ENCODE measurements at regions not wholly inside any gene's neighbourhood (a gene's known extent, or its start where the extent isn't known, plus 50 kb on each side); places are given as distances from the start of the nearest gene placed in this dataset.

GRCh38 chr5:174159327-174160114, 114.0 kb downstream of the NSG2 start:
- H3K36me3 Mint-ChIP-seq (ENCODE audit: low read depth) = peaks cover 2% of the 10 kb centered on the region

GRCh38 chr5:174165406-174165805, 119.9 kb downstream of the NSG2 start:
- H3K36me3 Mint-ChIP-seq (ENCODE audit: low read depth) = no peaks in the 10 kb centered on the region
- H3K4me1 Mint-ChIP-seq = peaks cover 11% of the 10 kb centered on the region
- H3K9me3 Mint-ChIP-seq = no peaks in the 10 kb centered on the region
- H3K27ac Mint-ChIP-seq (ENCODE audit: unreplicated experiment) = no peak overlapping the region
- H3K27me3 Mint-ChIP-seq (ENCODE audit: low read depth) = no peaks in the 10 kb centered on the region
- no peak overlapping the region for H3K4me3 Mint-ChIP-seq
- no peak for DNase-seq (ENCODE audit: low read depth, low spot score)
- no peak for TF ChIP-seq CTCF (conservative IDR thresholded peaks at IDR 0.05)

More at GRCh38 chr5:174159327-174160114, 114.0 kb downstream of the NSG2 start:
- H3K9me3 Mint-ChIP-seq = peaks cover 11% of the 10 kb centered on the region
- peaks cover 12% of the 10 kb centered on the region for H3K4me1 Mint-ChIP-seq
- H3K4me3 Mint-ChIP-seq = no peak overlapping the region
- H3K27ac Mint-ChIP-seq (ENCODE audit: unreplicated experiment) = peak overlapping the region; percentile 72
- DNase-seq (ENCODE audit: low read depth, low spot score) = no peak
- no peaks in the 10 kb centered on the region for H3K27me3 Mint-ChIP-seq (ENCODE audit: low read depth)
- no peak for TF ChIP-seq CTCF (conservative IDR thresholded peaks at IDR 0.05)

- Mint-ChIP-seq H3K36me3 (ENCODE audit: low read depth) (no peaks in the 10 kb centered on the region), H3K4me3 (no peak overlapping the region), H3K9me3 (no peaks in the 10 kb centered on the region), H3K27me3 (ENCODE audit: low read depth) (no peaks in the 10 kb centered on the region), H3K27ac (ENCODE audit: unreplicated experiment) (peak overlapping the region; percentile 50), H3K4me1 (peaks cover 15% of the 10 kb centered on the region)
- DNase-seq (ENCODE audit: low read depth, low spot score) = no peak
- no peak for TF ChIP-seq CTCF (conservative IDR thresholded peaks at IDR 0.05)
These were observed 120.9 kb downstream of the NSG2 start for GRCh38 chr5:174166231-174167079.

GRCh38 chr5:174167080-174167910, 121.8 kb downstream of the NSG2 start:
- DNase-seq (ENCODE audit: low read depth, low spot score) = no peak
- peak overlapping the region; percentile 2 for H3K27ac Mint-ChIP-seq (ENCODE audit: unreplicated experiment)
- no peaks in the 10 kb centered on the region for H3K27me3 Mint-ChIP-seq (ENCODE audit: low read depth)
- no peaks in the 10 kb centered on the region for H3K36me3 Mint-ChIP-seq (ENCODE audit: low read depth)
- no peaks in the 10 kb centered on the region for H3K9me3 Mint-ChIP-seq
- H3K4me3 Mint-ChIP-seq = no peak overlapping the region
- no peak for TF ChIP-seq CTCF (conservative IDR thresholded peaks at IDR 0.05)
- H3K4me1 Mint-ChIP-seq = peaks cover 24% of the 10 kb centered on the region

- peak; percentile 32 for DNase-seq (ENCODE audit: low read depth, low spot score)
- H3K27me3 Mint-ChIP-seq (ENCODE audit: low read depth) = no peaks in the 10 kb centered on the region
- TF ChIP-seq CTCF (conservative IDR thresholded peaks at IDR 0.05) = no peak
- H3K27ac Mint-ChIP-seq (ENCODE audit: unreplicated experiment) = peak overlapping the region; percentile 81
- no peaks in the 10 kb centered on the region for H3K9me3 Mint-ChIP-seq
- H3K4me3 Mint-ChIP-seq = peak overlapping the region; percentile 10
- no peaks in the 10 kb centered on the region for H3K36me3 Mint-ChIP-seq (ENCODE audit: low read depth)
- H3K4me1 Mint-ChIP-seq = peaks cover 21% of the 10 kb centered on the region
These were observed 126.6 kb downstream of the NSG2 start for GRCh38 chr5:174172152-174172551.
